Endothelial cell of umbilical vein (primary cell): ENCODE measurements at regions not wholly inside any gene's neighbourhood (a gene's known extent, or its start where the extent isn't known, plus 50 kb on each side); places are given as distances from the start of the nearest gene placed in this dataset.

Experiments
- CTCF ChIP-seq, 2 donors: IDR thresholded peaks; 1 replicate in 1 of 2; 2 replicates in 1 of 2; pipeline ENCODE4 v1.5.1; 2011; ENCODE audit warnings: low read length in 2 of 2, mild to moderate bottlenecking in 2 of 2, moderate library complexity in 2 of 2, control low read depth in 1 of 2, inconsistent platforms in 1 of 2, low read depth in 1 of 2; ENCODE audit not compliant: insufficient read depth in 1 of 2; ENCODE audit errors: extremely low read depth in 1 of 2
- EZH2 ChIP-seq: IDR thresholded peaks from 2 replicates; pipeline ENCODE4 v1.6.1; 2012; ENCODE audit warnings: borderline replicate concordance, low read depth, mild to moderate bottlenecking, moderate library complexity, low read length, inconsistent platforms; ENCODE audit not compliant: severe bottlenecking
- GATA2 ChIP-seq: IDR thresholded peaks from 2 replicates; pipeline ENCODE4 v1.7.0; 2011; ENCODE audit warnings: low read depth, mild to moderate bottlenecking, moderate library complexity, mixed read lengths, low read length; ENCODE audit not compliant: insufficient read length, insufficient read depth
- MYC ChIP-seq: IDR thresholded peaks from one replicate; pipeline ENCODE4 v1.6.1; 2011; ENCODE audit warnings: mild to moderate bottlenecking, low read depth, low read length
- POLR2A ChIP-seq: IDR thresholded peaks from 2 replicates; pipeline ENCODE4 v1.6.1; 2012; ENCODE audit warnings: low read depth, mild to moderate bottlenecking, control low read depth, low read length
- POLR2AphosphoS5 ChIP-seq: IDR thresholded peaks from 2 replicates; pipeline ENCODE4 v1.6.1; 2012; ENCODE audit warnings: low read depth, mild to moderate bottlenecking, control low read depth, low read length, moderate library complexity; ENCODE audit not compliant: insufficient read depth
- TF ChIP-seq, protein P1 (sequence below): IDR thresholded peaks from 2 replicates; pipeline ENCODE4 v1.6.1; 2011; ENCODE audit not compliant: insufficient read depth, insufficient read length

DNA sequence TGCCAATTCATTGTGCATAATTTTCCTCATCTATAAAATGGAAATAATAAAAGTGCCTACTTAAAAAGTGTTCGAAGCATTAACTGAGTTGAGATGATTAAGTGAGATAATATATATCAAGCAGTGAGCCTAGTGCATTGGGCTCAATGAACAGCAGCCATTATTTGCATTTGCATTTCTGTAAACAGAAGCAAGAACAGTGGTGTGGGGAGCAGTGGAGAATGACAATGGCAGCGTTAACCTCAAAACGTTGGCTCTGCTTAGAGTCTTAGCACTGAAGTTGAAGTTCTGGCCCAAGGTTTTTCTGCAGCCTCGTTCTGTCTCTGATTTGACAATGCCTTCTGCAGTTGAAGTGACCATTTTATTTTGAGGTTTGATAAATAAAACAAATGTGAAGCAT lies 466.3 kb upstream of the ONECUT1 start:
- TF ChIP-seq EZH2 (no peak), POLR2AphosphoS5 (no peak), CTCF (IDR thresholded peaks at IDR 0.05; ENCODE audit: extremely low read depth in 1 of 2, insufficient read depth in 1 of 2, low read depth in 1 of 2, low read length in 2 of 2) (no peak), GATA2 (no peak), MYC (no peak), POLR2A (no peak)
- TF ChIP-seq, protein P1, sequence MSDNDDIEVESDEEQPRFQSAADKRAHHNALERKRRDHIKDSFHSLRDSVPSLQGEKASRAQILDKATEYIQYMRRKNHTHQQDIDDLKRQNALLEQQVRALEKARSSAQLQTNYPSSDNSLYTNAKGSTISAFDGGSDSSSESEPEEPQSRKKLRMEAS: no peak
